HL-60/S4 treated with retinoic acid at 250 ng/mL for 4 days and 3 days (cell line): ENCODE measurements at regions not wholly inside any gene's neighbourhood (a gene's known extent, or its start where the extent isn't known, plus 50 kb on each side); places are given as distances from the start of the nearest gene placed in this dataset.
"Not testable (repeated sequence)": the region's sequence is repeated elsewhere in the genome, so short reads cannot be mapped to it uniquely, and the experiment has no call there.

ENCODE experiments used
- in situ Hi-C: fragments of 300-500 bp; cut with MboI; formaldehyde crosslinking; loops from 2 replicates; pipeline ENCODE4 v1.7.0; 2022; ENCODE audit warnings: low sequenced_read_pairs

GRCh38 chr10:4186849-4187540 lies 402.0 kb upstream of the KLF6 start:
- in situ Hi-C loops = no loop called here

- in situ Hi-C loops = no loop called here
Observed at GRCh38 chr10:4183761-4184261, 398.8 kb upstream of the KLF6 start.

- in situ Hi-C loops = no loop called here
Observed at GRCh38 chr10:4181621-4182049, 396.6 kb upstream of the KLF6 start.

GRCh38 chr10:4181081-4181480 lies 396.1 kb upstream of the KLF6 start:
- in situ Hi-C loops = no loop called here

GRCh38 chr10:4177791-4178190 lies 392.8 kb upstream of the KLF6 start:
- in situ Hi-C loops = no loop called here

GRCh38 chr10:4176500-4177281 lies 391.7 kb upstream of the KLF6 start:
- in situ Hi-C loops = no loop called here

GRCh38 chr10:4174197-4174596 lies 389.2 kb upstream of the KLF6 start:
- in situ Hi-C loops = no loop called here

- in situ Hi-C loops = no loop called here
Observed at GRCh38 chr10:4170633-4171314, 385.8 kb upstream of the KLF6 start.

- in situ Hi-C loops = no loop called here
Observed at GRCh38 chr10:4170181-4170580, 385.2 kb upstream of the KLF6 start.

- in situ Hi-C loops = no loop called here
Observed at GRCh38 chr10:4169448-4169847, 384.4 kb upstream of the KLF6 start.

GRCh38 chr10:4167216-4167615 lies 382.2 kb upstream of the KLF6 start:
- in situ Hi-C loops = no loop called here

- in situ Hi-C loops = no loop called here
Observed at GRCh38 chr10:4162571-4163286, 377.7 kb upstream of the KLF6 start.

- in situ Hi-C loops = no loop called here
Observed at GRCh38 chr10:4159173-4159572, 374.2 kb upstream of the KLF6 start.

- in situ Hi-C loops = no loop called here
Observed at GRCh38 chr10:4154191-4154715, 369.2 kb upstream of the KLF6 start.

GRCh38 chr10:4151466-4151865 lies 366.5 kb upstream of the KLF6 start:
- in situ Hi-C loops = no loop called here

- in situ Hi-C loops = no loop called here
Observed at GRCh38 chr10:4150676-4151075, 365.7 kb upstream of the KLF6 start.

GRCh38 chr10:4149460-4149859 lies 364.5 kb upstream of the KLF6 start:
- in situ Hi-C loops = not testable (repeated sequence)

GRCh38 chr10:4147245-4147644 lies 362.2 kb upstream of the KLF6 start:
- in situ Hi-C loops = no loop called here

- in situ Hi-C loops = no loop called here
Observed at GRCh38 chr10:4144817-4145216, 359.8 kb upstream of the KLF6 start.

- in situ Hi-C loops = no loop called here
Observed at GRCh38 chr10:4141471-4141870, 356.5 kb upstream of the KLF6 start.
